GM19463 (cell line): ENCODE measurements at regions not wholly inside any gene's neighbourhood (a gene's known extent, or its start where the extent isn't known, plus 50 kb on each side); places are given as distances from the start of the nearest gene placed in this dataset.
A peak's percentile ranks its signal among the peaks of the same experiment; 100 is the strongest.
"Not testable (repeated sequence)": the region's sequence is repeated elsewhere in the genome, so short reads cannot be mapped to it uniquely, and the experiment has no call there.

Experiments used
- ATAC-seq: cut with Tn5 transposase; IDR thresholded peaks from one replicate; pipeline ENCODE4 v1.9.1; 2021; ENCODE audit warnings: mild to moderate bottlenecking, moderate library complexity; ENCODE audit not compliant: unreplicated experiment

DNA sequence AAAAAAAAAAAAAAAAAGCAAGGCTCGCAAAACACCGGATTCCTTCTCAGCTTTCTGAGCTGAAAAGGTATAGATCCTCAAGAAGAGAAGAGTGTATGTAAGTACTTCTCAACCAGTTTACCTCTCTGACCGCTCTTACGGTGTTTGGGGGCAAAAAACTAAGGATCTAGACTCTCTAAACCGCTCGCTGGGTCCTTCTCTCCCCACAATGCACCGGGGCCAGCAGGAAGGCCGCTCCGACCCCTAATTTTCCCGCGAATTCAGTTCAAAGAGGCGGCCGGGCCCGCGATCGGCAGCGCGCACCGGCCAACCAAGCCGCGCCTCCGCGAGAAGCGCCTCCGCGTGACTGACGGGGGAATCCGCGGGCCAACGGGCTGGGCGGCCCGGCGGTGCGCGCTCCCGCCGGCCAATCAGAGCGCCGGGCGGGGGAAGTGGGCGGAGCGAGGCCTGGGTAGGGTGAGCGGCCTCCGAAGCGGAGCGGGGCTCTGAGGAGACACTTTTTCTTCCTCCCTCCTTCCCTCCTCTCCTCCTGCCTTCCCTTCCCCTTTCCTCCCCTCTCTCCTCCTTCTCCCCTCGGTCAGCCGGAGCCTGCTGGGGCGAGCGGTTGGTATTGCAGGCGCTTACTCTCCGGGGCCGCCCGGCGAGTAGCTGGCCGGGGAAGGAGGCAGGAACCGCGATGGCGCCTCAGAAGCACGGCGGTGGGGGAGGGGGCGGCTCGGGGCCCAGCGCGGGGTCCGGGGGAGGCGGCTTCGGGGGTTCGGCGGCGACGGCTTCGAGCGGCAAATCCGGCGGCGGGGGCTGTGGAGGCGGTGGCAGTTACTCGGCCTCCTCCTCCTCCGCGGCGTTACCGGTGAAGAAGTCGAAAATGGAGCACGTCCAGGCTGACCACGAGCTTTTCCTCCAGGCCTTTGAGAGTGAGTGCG, 93.0 kb downstream of the CRLF3 start:
- ATAC-seq, result peak; percentile 90

DNA sequence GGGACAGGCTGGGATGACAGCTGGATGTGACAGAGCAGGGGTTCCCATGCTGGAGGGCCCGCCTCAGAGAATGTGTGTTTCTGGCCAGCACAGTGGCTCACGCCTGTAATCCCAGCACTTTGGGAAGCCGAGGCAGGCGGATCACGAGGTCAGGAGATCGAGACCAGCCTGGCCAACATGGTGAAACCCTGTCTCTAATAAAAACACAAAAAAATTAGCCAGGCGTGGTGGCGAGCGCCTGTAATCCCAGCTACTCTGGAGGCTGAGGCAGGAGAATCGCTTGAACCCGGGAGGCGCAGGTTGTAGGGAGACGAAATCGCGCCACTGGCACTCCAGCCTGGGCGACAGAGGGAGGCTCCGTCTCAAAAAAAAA, 93.7 kb downstream of the CRLF3 start:
- ATAC-seq, result not testable (repeated sequence)

DNA sequence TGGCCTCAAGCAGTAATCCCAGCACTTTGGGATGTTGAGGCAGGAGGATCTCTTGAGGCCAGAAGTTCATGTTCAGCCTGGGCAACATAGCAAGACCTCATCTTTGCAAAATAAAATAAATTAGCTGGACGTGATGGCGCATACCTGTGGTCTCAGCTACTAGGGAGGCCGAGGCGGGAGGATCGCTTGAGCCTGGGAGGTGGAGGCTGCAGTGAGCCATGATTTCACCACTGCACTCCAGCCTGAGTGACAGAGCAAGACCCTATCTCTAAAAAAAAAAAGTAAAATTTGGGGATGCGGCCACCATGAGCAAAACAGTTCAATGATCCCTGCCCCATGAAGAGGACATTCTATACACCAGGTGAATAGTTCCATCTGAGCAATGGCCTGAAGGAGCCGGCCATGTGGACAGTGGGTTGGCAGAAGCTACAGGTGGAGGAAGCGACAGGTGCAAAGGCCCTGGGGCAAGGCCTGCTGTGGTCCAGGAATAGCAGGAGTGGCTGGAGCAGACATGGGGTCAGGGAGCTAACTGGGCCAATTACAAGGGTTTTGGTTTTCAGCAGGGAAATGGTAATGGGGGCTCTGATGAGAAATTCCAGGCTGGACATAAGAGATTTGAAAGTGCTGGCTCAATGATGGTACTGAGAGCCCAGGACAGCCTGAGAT, 94.2 kb downstream of the CRLF3 start:
- ATAC-seq, result not testable (repeated sequence)

- ATAC-seq, result not testable (repeated sequence)
Observed at GRCh38 chr17:30729471-30730170, 94.9 kb downstream of the CRLF3 start.

GRCh38 chr17:30727517-30727916, 97.0 kb downstream of the CRLF3 start:
- ATAC-seq, result not testable (repeated sequence)

- not testable (repeated sequence) for ATAC-seq
Observed at GRCh38 chr17:30726734-30727133, 97.8 kb downstream of the CRLF3 start.

GRCh38 chr17:30726310-30726709, 98.2 kb downstream of the CRLF3 start:
- ATAC-seq, result not testable (repeated sequence)

DNA sequence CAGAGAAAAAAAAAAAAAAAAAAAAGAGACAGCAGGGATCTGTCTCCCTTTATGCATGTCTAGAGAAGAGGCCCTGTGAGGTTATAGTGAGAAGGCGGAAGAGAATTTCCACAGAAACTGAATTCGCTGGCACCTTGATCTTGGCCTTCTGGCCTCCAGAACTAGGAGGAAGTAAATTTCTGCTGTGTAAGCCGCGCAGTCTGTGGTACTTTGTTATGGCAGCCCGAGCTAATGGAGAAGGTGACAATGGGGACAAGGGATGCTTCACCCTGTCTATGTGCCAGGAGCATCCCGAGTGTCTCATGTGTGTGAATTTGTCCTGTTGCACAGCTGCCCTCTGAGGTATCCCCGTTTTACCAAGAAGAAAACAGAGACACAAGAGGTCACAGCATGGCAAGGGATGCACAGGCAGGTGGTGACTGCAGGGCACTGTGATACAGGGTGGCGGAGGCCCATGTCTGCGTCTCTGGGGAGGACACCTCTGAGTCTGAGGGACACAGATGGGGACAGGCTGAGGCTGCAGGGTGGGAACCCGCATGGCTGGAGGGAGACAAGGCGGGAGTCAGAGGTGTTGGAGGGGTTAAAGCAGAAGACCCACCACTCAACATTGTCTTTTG, 100.3 kb downstream of the CRLF3 start:
- ATAC-seq, result not testable (repeated sequence)

DNA sequence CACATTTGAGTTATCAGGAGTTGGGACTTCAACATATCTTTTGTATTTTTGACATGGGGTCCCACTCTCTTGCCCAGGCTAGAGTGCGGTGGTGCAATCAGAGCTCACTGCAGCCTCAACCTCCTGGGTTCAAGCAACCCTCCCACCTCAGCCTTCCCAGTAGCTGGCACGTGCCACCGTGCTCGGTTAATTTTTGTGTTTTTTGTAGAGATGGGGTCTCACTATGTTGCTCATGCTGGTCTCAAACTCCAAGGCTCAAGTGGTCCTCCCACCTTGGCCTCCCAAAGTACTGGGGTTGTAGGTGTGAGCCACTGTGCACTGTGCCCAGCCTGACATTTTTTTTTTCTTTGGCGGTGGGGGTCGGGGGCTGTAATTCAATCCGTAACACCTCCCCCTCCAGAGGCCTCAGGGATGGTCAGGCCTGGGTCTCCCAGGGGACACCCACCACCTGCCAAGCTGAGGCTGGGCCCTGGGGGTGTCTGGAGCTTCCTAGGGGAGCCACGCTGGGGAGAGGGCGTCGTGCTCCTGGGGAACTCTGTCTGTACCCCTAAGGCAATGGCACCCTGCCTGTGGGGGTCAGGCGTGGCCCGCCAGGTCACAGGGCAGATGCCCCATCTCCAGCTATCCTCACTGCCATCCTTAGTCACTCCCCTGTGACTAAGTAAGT, 102.2 kb downstream of the CRLF3 start:
- ATAC-seq, result not testable (repeated sequence)

DNA sequence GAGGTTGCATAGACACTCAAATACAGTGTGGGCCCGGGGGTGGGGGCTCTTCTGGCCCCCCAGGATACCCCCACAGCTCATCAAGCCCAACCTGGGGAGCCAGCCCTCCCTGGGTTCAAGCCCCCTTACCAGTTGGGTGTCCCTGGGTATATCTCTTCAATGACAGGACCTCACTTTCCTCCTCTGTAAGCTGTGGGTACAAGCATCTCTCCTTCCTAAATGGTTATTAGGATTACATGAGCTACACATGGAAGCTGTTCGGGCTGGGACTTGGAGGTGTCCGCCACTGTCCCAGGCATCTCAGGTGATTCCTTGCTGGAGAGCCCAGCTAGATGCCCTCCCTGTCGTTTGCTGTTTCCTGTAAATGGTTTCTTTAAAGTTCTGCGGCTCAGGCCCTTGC, 103.5 kb downstream of the CRLF3 start:
- not testable (repeated sequence) for ATAC-seq

DNA sequence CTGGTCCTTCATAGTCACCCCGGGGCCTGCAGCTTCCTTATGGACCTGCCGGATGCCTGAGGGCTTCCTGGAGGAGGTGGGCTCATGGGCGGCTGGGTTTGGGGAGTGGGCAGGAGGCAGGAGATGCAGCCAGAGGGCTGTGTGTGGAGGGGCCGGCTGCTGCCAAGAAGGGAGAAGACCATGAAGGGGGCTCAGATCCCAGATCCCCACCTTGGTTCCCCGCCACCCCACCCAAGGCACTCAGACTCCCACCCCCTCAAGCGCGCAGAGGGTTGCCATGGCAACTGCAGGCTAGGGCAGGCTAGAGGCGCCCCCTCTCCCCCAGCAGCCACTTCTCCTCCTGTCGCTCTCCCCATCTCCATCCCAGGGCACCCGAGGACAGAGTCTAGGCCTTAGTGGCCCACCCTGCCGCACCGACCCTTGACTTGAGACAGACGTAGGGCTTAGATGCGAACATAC, 104.5 kb downstream of the CRLF3 start:
- no peak for ATAC-seq

DNA sequence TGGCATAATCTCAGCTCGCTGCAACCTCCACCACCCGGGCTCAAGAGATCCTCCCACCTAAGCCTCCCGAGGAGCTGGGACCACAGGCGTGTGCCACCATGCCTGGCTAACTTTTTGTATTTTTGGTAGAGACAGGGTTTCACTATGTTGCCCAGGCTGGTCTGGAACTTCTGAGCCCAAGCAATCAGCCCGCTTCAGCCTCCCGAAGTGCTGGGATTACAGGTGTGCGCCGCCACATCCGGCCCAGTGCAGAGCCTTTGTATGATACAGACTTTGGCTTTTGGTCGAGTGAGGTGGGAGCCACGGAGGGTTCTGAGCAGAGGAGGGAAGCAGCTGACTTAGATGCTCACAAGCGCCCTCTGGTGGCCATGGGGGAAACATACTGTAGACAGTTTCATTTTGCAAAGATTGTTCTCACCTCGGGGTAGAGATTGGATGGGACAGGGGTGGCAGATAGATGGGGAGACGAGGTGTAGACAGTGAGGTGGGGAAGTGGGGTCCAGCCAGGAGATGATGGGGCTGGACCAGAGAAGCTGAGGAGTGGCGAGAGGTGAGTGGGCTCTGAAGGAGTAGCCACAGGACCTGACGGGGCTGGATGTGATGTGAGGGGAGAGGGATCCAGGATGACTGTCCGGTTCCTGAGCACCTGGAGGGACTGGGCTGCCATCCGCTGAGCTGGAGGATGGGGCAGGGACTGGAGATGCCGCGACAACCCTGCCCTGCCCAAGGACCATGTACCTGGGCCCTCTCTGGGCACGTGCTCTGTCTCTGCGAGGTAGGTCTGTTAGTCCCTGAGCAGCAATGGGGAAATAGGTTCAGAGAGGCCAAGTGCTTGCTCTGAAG, 105.1 kb downstream of the CRLF3 start:
- not testable (repeated sequence) for ATAC-seq

- ATAC-seq, result not testable (repeated sequence)
Observed at GRCh38 chr17:30718691-30719090, 105.8 kb downstream of the CRLF3 start.

DNA sequence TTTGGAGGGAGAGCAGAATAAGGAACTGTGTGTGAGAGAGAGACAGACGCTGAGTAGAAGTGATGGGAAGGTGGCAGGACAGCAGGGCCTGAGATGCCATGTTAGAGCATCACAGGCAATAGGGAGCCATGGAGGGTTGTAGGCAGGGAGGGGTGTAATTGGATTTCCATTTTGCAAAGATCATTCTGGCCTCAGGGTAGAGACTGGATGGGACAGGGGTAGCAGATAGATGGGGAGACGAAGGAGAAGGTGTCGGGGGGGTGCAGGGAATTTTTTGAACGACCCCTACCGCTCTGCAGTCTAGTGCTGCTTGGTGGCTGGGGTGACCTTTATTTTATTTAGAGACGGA, 106.4 kb downstream of the CRLF3 start:
- ATAC-seq, result not testable (repeated sequence)

- no peak for ATAC-seq
Observed at GRCh38 chr17:30717291-30718098, 107.0 kb downstream of the CRLF3 start.

DNA sequence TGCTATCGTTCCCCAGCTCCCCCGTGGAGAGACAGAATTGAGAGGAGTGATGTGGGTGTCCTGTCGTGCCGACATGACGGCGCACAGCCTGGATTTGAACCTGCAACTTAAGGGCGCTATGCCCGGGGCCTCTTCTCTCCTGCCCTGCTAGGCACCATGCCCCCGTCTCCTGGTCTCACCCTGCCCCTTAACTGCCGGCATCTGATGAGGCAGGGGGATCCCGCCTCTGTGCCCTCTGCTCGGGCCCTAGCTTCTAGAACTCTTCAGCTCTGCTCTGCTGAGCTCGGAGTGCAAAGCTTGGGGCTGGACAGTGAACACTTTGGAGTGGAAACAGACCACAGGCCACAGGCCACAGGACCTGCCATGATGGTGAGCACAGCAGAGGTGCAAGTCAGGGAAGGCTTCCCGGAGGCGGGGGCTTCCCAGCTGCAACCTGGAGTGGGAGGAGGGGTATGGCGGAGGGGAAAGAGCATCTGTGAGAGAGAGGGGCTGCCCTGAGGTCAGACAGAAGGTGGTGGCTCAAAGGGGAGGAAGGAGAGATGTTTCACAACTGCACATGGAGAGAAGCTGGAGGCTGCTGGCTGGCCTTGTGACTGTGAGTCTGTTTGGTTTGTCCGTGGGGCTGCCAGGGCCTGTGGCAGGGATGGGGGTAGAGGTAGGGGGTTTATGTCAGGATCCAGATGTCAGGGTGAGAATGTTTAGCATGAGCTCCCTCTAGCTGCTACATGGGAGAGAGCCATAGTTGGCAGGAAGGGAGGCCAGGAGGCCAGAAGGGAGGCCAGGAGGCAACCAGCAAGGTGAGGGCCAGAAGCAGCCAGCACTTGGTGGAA, 107.8 kb downstream of the CRLF3 start:
- no peak for ATAC-seq

- ATAC-seq, result not testable (repeated sequence)
Observed at GRCh38 chr17:30714825-30715622, 109.5 kb downstream of the CRLF3 start.
